NT2/D1 (cell line): ENCODE measurements at regions not wholly inside any gene's neighbourhood (a gene's known extent, or its start where the extent isn't known, plus 50 kb on each side); places are given as distances from the start of the nearest gene placed in this dataset.

Experiments used
- YY1 ChIP-seq: IDR thresholded peaks from 2 replicates; pipeline ENCODE4 v1.6.1; 2011; ENCODE audit not compliant: insufficient read length, insufficient read depth
- ZNF274 ChIP-seq: IDR thresholded peaks from 2 replicates; pipeline ENCODE4 v1.6.1; 2011; ENCODE audit warnings: mild to moderate bottlenecking, low read depth, low read length

- TF ChIP-seq ZNF274 (no peak), YY1 (no peak)
Observed at GRCh38 chr15:62452026-62452425, 286.9 kb upstream of the C2CD4B start.
